ENCODE measurements at regions not wholly inside any gene's neighbourhood (a gene's known extent, or its start where the extent isn't known, plus 50 kb on each side); places are given as distances from the start of the nearest gene placed in this dataset.

DNA sequence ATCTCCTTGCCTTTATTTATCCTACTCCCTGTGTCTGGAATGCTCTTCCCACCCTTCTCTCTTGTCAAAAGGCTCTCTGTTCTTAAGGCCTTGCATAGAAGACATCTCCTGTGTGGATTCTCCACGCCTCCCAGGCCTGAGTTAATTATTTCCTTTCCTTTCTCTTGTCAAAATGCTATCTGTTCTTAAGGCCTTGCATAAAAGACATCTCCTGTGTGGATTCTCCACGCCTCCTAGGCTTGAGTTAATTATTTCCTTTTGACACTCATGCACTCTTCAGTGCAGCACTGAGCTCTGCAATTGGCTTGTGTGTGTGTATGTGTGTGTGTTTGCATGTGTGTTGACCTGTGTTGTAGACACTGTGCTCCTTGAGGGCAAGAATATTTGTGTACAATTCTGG lies 52.1 kb upstream of the DCD start:
- TF ChIP-seq MAX (IDR thresholded peaks at IDR 0.05; ENCODE audit: low read depth), result no peak
- TF ChIP-seq RFX5 (IDR thresholded peaks at IDR 0.05; ENCODE audit: low read length), result no peak
- TF ChIP-seq NFIC (IDR thresholded peaks at IDR 0.05; ENCODE audit: borderline replicate concordance), result no peak
- TF ChIP-seq, protein P1, sequence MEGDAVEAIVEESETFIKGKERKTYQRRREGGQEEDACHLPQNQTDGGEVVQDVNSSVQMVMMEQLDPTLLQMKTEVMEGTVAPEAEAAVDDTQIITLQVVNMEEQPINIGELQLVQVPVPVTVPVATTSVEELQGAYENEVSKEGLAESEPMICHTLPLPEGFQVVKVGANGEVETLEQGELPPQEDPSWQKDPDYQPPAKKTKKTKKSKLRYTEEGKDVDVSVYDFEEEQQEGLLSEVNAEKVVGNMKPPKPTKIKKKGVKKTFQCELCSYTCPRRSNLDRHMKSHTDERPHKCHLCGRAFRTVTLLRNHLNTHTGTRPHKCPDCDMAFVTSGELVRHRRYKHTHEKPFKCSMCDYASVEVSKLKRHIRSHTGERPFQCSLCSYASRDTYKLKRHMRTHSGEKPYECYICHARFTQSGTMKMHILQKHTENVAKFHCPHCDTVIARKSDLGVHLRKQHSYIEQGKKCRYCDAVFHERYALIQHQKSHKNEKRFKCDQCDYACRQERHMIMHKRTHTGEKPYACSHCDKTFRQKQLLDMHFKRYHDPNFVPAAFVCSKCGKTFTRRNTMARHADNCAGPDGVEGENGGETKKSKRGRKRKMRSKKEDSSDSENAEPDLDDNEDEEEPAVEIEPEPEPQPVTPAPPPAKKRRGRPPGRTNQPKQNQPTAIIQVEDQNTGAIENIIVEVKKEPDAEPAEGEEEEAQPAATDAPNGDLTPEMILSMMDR (IDR thresholded peaks at IDR 0.05), result no peak
- TF ChIP-seq TEAD4 (IDR thresholded peaks at IDR 0.05; ENCODE audit: borderline replicate concordance, insufficient read depth), result no peak

Measured in SK-N-SH (cell line).